ENCODE measurements at regions not wholly inside any gene's neighbourhood (a gene's known extent, or its start where the extent isn't known, plus 50 kb on each side); places are given as distances from the start of the nearest gene placed in this dataset.

- TF ChIP-seq EZH2 (IDR thresholded peaks at IDR 0.05; ENCODE audit: low read depth, unreplicated experiment) (no peak), EZH2phosphoT487 (IDR thresholded peaks at IDR 0.05; ENCODE audit: unreplicated experiment) (no peak), POLR2AphosphoS5 (IDR thresholded peaks at IDR 0.05; ENCODE audit: low read depth) (no peak), ZNF114 (CRISPR knock-in tag; IDR thresholded peaks at IDR 0.05) (no peak), ZNF331 (CRISPR knock-in tag; IDR thresholded peaks at IDR 0.05; ENCODE audit: low read depth) (no peak), JUNB (IDR thresholded peaks at IDR 0.05; ENCODE audit: unreplicated experiment) (no peak), CREB1 (CRISPR knock-in tag; IDR thresholded peaks at IDR 0.05; ENCODE audit: low read depth) (no peak), ETS1 (IDR thresholded peaks at IDR 0.05) (no peak), NANOG (IDR thresholded peaks at IDR 0.05; ENCODE audit: borderline replicate concordance) (no peak)
- TF ChIP-seq, protein P1, sequence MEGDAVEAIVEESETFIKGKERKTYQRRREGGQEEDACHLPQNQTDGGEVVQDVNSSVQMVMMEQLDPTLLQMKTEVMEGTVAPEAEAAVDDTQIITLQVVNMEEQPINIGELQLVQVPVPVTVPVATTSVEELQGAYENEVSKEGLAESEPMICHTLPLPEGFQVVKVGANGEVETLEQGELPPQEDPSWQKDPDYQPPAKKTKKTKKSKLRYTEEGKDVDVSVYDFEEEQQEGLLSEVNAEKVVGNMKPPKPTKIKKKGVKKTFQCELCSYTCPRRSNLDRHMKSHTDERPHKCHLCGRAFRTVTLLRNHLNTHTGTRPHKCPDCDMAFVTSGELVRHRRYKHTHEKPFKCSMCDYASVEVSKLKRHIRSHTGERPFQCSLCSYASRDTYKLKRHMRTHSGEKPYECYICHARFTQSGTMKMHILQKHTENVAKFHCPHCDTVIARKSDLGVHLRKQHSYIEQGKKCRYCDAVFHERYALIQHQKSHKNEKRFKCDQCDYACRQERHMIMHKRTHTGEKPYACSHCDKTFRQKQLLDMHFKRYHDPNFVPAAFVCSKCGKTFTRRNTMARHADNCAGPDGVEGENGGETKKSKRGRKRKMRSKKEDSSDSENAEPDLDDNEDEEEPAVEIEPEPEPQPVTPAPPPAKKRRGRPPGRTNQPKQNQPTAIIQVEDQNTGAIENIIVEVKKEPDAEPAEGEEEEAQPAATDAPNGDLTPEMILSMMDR (conservative IDR thresholded peaks at IDR 0.05; ENCODE audit: low read depth in 2 of 2) = no peak
- TF ChIP-seq, protein P2, sequence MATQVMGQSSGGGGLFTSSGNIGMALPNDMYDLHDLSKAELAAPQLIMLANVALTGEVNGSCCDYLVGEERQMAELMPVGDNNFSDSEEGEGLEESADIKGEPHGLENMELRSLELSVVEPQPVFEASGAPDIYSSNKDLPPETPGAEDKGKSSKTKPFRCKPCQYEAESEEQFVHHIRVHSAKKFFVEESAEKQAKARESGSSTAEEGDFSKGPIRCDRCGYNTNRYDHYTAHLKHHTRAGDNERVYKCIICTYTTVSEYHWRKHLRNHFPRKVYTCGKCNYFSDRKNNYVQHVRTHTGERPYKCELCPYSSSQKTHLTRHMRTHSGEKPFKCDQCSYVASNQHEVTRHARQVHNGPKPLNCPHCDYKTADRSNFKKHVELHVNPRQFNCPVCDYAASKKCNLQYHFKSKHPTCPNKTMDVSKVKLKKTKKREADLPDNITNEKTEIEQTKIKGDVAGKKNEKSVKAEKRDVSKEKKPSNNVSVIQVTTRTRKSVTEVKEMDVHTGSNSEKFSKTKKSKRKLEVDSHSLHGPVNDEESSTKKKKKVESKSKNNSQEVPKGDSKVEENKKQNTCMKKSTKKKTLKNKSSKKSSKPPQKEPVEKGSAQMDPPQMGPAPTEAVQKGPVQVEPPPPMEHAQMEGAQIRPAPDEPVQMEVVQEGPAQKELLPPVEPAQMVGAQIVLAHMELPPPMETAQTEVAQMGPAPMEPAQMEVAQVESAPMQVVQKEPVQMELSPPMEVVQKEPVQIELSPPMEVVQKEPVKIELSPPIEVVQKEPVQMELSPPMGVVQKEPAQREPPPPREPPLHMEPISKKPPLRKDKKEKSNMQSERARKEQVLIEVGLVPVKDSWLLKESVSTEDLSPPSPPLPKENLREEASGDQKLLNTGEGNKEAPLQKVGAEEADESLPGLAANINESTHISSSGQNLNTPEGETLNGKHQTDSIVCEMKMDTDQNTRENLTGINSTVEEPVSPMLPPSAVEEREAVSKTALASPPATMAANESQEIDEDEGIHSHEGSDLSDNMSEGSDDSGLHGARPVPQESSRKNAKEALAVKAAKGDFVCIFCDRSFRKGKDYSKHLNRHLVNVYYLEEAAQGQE (IDR thresholded peaks at IDR 0.05; ENCODE audit: unreplicated experiment) = no peak
These were observed 554.4 kb downstream of the RAB28 start for GRCh38 chr4:12929784-12930183.
